NCI-H82 (cell line): ENCODE measurements at regions not wholly inside any gene's neighbourhood (a gene's known extent, or its start where the extent isn't known, plus 50 kb on each side); places are given as distances from the start of the nearest gene placed in this dataset.
"Not testable (repeated sequence)": the region's sequence is repeated elsewhere in the genome, so short reads cannot be mapped to it uniquely, and the experiment has no call there.

Experiments used
- DNase-seq: peaks from one replicate; lab custom pipeline; 2025; lab: John Stamatoyannopoulos, UW

GRCh38 chr15:99823346-99823745, 90.1 kb upstream of the LYSMD4 start:
- DNase-seq: no peak

- DNase-seq: no peak
Measured at GRCh38 chr15:99819981-99820718, 86.9 kb upstream of the LYSMD4 start.

- DNase-seq: no peak
Measured at GRCh38 chr15:99818872-99819271, 85.6 kb upstream of the LYSMD4 start.

GRCh38 chr15:99816862-99817261, 83.6 kb upstream of the LYSMD4 start:
- not testable (repeated sequence) for DNase-seq

GRCh38 chr15:99810663-99811062, 77.4 kb upstream of the LYSMD4 start:
- DNase-seq: not testable (repeated sequence)

GRCh38 chr15:99799854-99800250, 66.6 kb upstream of the LYSMD4 start:
- not testable (repeated sequence) for DNase-seq

GRCh38 chr15:99799182-99799853, 66.1 kb upstream of the LYSMD4 start:
- DNase-seq: not testable (repeated sequence)

GRCh38 chr15:99796940-99797870, 64.0 kb upstream of the LYSMD4 start:
- DNase-seq: not testable (repeated sequence)

GRCh38 chr15:99791881-99792807, 58.9 kb upstream of the LYSMD4 start:
- DNase-seq: peak; percentile 34

- peak; percentile 26 for DNase-seq
Measured at GRCh38 chr15:99790751-99791150, 57.5 kb upstream of the LYSMD4 start.

- DNase-seq: no peak
Measured at GRCh38 chr15:99788156-99788555, 54.9 kb upstream of the LYSMD4 start.

- DNase-seq: not testable (repeated sequence)
Measured at GRCh38 chr15:99784800-99785199, 51.6 kb upstream of the LYSMD4 start.

GRCh38 chr15:99783918-99784619, 50.8 kb upstream of the LYSMD4 start:
- DNase-seq: not testable (repeated sequence)
